ENCODE measurements at regions not wholly inside any gene's neighbourhood (a gene's known extent, or its start where the extent isn't known, plus 50 kb on each side); places are given as distances from the start of the nearest gene placed in this dataset.

GRCh38 chr15:47363653-47364052, 353.7 kb upstream of the SEMA6D start:
- TF ChIP-seq RAD21 (IDR thresholded peaks at IDR 0.05; ENCODE audit: insufficient read depth, low read depth, low read length) (no peak), NRF1 (conservative IDR thresholded peaks at IDR 0.05; ENCODE audit: low read depth, low read length) (no peak), GABPA (IDR thresholded peaks at IDR 0.05; ENCODE audit: low read depth) (no peak), RCOR1 (conservative IDR thresholded peaks at IDR 0.05; ENCODE audit: low read depth, low read length) (no peak), TCF3 (IDR thresholded peaks at IDR 0.05; ENCODE audit: borderline replicate concordance, insufficient read depth, low read depth, low read length) (no peak), POLR2AphosphoS5 (IDR thresholded peaks at IDR 0.05; ENCODE audit: low read length) (no peak), NR2C2 (IDR thresholded peaks at IDR 0.05; ENCODE audit: borderline replicate concordance, control insufficient read depth, insufficient read length, low read depth) (no peak), ZNF384 (IDR thresholded peaks at IDR 0.05; ENCODE audit: borderline replicate concordance, low read depth, low read length) (no peak), SMC3 (IDR thresholded peaks at IDR 0.05; ENCODE audit: borderline replicate concordance, low read length) (no peak), BCL11A (IDR thresholded peaks at IDR 0.05; ENCODE audit: low read depth, low read length) (no peak)
- TF ChIP-seq, protein P1, sequence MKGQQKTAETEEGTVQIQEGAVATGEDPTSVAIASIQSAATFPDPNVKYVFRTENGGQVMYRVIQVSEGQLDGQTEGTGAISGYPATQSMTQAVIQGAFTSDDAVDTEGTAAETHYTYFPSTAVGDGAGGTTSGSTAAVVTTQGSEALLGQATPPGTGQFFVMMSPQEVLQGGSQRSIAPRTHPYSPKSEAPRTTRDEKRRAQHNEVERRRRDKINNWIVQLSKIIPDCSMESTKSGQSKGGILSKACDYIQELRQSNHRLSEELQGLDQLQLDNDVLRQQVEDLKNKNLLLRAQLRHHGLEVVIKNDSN (IDR thresholded peaks at IDR 0.05; ENCODE audit: borderline replicate concordance, extremely low read length, insufficient read depth, low read depth, low read length): no peak
- TF ChIP-seq, protein P2, sequence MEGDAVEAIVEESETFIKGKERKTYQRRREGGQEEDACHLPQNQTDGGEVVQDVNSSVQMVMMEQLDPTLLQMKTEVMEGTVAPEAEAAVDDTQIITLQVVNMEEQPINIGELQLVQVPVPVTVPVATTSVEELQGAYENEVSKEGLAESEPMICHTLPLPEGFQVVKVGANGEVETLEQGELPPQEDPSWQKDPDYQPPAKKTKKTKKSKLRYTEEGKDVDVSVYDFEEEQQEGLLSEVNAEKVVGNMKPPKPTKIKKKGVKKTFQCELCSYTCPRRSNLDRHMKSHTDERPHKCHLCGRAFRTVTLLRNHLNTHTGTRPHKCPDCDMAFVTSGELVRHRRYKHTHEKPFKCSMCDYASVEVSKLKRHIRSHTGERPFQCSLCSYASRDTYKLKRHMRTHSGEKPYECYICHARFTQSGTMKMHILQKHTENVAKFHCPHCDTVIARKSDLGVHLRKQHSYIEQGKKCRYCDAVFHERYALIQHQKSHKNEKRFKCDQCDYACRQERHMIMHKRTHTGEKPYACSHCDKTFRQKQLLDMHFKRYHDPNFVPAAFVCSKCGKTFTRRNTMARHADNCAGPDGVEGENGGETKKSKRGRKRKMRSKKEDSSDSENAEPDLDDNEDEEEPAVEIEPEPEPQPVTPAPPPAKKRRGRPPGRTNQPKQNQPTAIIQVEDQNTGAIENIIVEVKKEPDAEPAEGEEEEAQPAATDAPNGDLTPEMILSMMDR (IDR thresholded peaks at IDR 0.05 in 2 of 3, conservative IDR thresholded peaks at IDR 0.05 in 1 of 3; ENCODE audit: control insufficient read depth in 2 of 3, extremely low read depth in 1 of 3, insufficient read depth in 1 of 3, low read depth in 3 of 3, low read length in 3 of 3): no peak

All from GM12878 (cell line).